A549 (cell line): ENCODE measurements at regions not wholly inside any gene's neighbourhood (a gene's known extent, or its start where the extent isn't known, plus 50 kb on each side); places are given as distances from the start of the nearest gene placed in this dataset.

Experiments used
- CEBPB ChIP-seq, 2 experiments: fragments of >200 bp in 1 of 2; sonication (Bioruptor Twin) in 1 of 2; formaldehyde crosslinking in 1 of 2; IDR thresholded peaks; 2 replicates each; pipeline ENCODE4 v1.6.1; 2012 to 2016
- CTCF ChIP-seq: fragments of >200 bp; sonication (Bioruptor Twin); formaldehyde crosslinking; IDR thresholded peaks from 3 replicates; pipeline ENCODE4 v1.5.1; 2016
- EP300 ChIP-seq, 2 experiments: fragments of >200 bp; sonication (Bioruptor Twin); formaldehyde crosslinking; IDR thresholded peaks; 2 replicates in 1 of 2; 3 replicates in 1 of 2; pipeline ENCODE4 v1.6.1; 2016 to 2017
- JUNB ChIP-seq: fragments of >200 bp; sonication (Bioruptor Twin); formaldehyde crosslinking; IDR thresholded peaks from 2 replicates; pipeline ENCODE4 v1.6.1; 2016
- POLR2A ChIP-seq: IDR thresholded peaks from 2 replicates; pipeline ENCODE4 v1.6.1; 2012; ENCODE audit warnings: mild to moderate bottlenecking, low read length
- RAD21 ChIP-seq, 2 experiments: fragments of >200 bp in 1 of 2; sonication (Bioruptor Twin) in 1 of 2; formaldehyde crosslinking in 1 of 2; IDR thresholded peaks in 1 of 2; conservative IDR thresholded peaks in 1 of 2; 2 replicates in 1 of 2; 3 replicates in 1 of 2; pipeline ENCODE4 v1.6.1; 2012 to 2018; ENCODE audit warnings: inconsistent platforms in 1 of 2
- REST ChIP-seq: fragments of 200-600 bp; sonication (generic); IDR thresholded peaks from 2 replicates; pipeline ENCODE4 v1.6.1; 2016; ENCODE audit warnings: antibody characterized with exemption, mild to moderate bottlenecking, moderate library complexity
- RNF2 ChIP-seq: fragments of 200-600 bp; sonication (generic); IDR thresholded peaks from 2 replicates; pipeline ENCODE4 v1.6.1; 2016; ENCODE audit warnings: low read depth, mild to moderate bottlenecking, antibody characterized with exemption, moderate library complexity, borderline replicate concordance
- USF2 ChIP-seq: fragments of 450-650 bp; IDR thresholded peaks from 2 replicates; pipeline ENCODE4 v1.6.1; 2014; ENCODE audit warnings: antibody characterized with exemption
- ZNF302 ChIP-seq: fragments of 250-450 bp; sonication (Bioruptor Pico); IDR thresholded peaks from 2 replicates; pipeline ENCODE4 v1.9.0; 2021; ENCODE audit warnings: inconsistent platforms, mild to moderate bottlenecking, moderate library complexity

- TF ChIP-seq CTCF (no peak), POLR2A (no peak), ZNF302 (CRISPR knock-in tag) (no peak), RAD21 (conservative IDR thresholded peaks at IDR 0.05 in 1 of 2, IDR thresholded peaks at IDR 0.05 in 1 of 2) (no peak), JUNB (no peak), CEBPB (IDR thresholded peaks at IDR 0.05) (no peak), USF2 (no peak), REST (no peak), RNF2 (no peak), EP300 (IDR thresholded peaks at IDR 0.05) (no peak)
Measured at GRCh38 chr1:222087221-222087920, 345.5 kb upstream of the DUSP10 start.
